Stimulated activated CD8-positive, alpha-beta memory T cell treated with anti-CD3 and anti-CD28 coated beads, Interleukin-4, amount 100 ng/mL, for 1 hour (primary cell): ENCODE measurements at regions not wholly inside any gene's neighbourhood (a gene's known extent, or its start where the extent isn't known, plus 50 kb on each side); places are given as distances from the start of the nearest gene placed in this dataset.
"Not testable (repeated sequence)": the region's sequence is repeated elsewhere in the genome, so short reads cannot be mapped to it uniquely, and the experiment has no call there.

Experiments
- DNase-seq, 2 donors: peaks; one replicate each; pipeline ENCODE4 v3.0.0-alpha.2; 2020; ENCODE audit warnings: low read depth in 2 of 2, low spot score in 1 of 2

DNA sequence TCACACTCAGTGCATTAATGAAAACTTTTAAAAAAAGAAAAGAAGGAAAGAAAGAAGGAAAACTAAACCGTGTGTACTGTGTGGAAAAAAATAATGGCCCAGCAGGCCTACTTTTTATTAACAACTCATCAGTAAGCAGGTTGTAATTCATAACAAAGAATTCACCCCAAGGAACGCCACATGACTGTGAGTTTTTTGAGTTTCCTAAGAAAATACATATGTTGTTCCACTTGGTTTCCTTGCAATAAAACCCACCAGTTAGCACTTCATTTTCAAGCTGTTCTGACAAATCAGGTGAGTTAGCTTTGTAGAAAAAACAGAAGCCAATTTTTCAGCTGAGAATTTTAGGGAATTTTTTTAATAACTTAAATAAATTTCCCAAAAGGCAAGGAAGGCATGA lies 259.3 kb upstream of the TBX18 start:
- no peak for DNase-seq

DNA sequence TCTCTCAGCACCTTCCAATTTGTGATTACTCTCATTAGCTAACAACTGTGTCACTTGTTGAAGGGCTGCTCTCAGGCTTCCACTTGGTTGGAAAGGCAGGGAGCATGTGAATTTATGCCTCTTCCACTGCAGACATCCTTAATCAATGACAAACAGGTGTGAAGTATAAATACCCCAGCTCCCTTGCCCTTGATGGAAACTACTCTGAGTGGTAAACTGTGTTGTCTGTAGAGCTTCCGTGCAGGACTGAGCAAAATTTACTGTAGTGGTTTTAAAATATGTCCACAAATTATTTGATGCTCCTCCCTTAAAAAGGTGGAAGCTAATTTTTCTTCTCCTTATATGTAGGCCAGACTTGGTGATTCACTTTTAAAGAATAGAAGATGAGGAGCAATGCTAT lies 253.0 kb upstream of the TBX18 start:
- DNase-seq = no peak

DNA sequence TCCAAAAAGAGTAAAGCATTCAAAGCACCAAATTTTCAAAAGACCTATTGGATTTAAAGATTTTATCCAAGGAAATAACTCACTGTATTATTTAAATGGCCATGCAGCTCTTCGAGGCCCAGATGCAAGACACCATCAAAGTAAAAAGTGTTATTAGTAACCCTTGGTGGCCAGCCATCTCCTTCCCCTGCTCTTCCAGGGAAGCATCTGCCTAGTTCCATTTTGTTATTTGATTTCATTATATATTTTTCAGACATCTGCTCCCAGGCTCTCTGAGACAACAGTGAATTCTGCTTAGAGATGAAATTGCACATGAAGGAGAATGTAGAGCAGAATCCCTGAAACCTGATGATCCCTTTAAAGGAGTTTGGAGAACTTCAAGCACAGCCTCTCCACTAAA lies 252.3 kb upstream of the TBX18 start:
- DNase-seq = no peak

DNA sequence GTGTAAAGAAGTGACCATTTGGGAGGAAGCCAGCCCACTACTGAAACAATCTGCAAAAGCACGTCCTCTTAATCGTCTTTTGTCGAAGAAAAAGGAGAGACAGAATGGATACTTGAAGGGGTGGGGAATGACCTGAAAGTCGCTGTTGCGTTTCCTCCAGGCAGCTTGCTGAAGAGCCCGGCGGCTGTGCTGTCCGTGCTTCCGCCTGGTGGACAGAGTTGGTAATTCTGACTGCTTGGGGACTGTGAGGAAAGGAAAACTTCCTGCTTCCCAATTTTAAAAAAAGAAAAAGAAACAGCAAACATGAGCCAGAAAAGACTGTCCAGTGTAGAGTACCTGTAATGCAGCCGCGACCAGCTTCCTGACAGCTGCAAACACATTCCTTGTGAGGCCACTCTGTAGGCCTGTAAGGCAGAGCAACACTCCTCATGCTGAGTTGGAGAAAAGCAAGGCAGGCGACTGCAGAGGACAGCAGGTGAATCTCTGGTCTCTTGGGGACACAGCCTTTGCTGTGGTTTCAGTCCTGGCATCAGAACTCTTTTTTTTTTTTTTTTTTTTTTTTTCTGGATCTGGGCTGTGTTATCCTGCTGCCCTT lies 251.1 kb upstream of the TBX18 start:
- DNase-seq = no peak

DNA sequence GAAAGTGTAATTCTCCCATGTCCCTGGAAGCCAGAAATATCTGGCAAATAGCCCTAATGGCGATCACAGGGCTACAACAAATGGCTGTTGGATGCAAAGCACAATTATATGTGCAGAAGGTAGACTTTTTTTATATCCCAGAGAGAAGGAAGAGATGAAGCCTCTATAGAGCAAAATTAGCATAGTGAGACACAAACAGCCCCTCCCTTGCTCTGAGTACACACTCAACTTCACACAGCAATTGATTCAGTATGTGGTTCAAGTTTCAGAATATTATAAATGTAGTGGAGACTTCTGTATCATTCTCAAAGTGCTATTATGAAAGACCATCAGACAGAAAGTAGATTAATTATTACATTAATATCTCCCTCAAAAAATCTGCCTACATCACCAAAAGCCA lies 246.5 kb upstream of the TBX18 start:
- DNase-seq = no peak

DNA sequence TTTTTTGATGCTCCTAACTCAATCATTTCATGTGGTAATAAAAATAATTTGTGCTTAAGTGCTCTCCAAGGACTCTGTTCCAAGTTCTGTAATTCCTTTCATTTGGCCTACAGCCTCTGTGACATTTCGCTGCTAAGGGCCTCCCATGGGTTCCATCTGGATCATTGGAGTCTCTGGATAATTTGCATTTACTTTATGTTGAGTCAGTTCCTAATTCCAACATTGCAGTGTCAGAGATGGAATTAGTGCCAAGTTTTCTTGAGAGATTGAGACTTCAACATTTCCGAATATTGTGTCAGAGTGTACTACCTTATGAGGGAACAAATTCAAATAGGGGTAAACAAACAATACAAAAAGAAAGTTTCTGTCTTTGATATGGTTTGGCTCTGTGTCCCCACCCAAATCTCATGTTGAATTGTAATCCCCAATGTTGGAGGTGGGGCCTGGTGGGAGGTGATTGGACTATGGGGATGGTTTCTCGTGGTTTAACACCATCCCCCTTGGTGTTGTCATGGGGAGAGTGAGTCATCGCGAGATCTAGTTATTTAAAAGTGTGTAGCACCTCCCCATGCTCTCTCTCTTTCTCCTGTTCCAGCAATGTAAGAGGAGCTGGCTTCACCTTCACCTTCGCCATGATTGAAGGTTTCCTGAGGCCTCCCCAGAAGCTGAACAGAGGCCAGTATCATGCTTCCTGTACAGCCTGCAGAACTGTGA lies 244.1 kb upstream of the TBX18 start:
- no peak for DNase-seq

DNA sequence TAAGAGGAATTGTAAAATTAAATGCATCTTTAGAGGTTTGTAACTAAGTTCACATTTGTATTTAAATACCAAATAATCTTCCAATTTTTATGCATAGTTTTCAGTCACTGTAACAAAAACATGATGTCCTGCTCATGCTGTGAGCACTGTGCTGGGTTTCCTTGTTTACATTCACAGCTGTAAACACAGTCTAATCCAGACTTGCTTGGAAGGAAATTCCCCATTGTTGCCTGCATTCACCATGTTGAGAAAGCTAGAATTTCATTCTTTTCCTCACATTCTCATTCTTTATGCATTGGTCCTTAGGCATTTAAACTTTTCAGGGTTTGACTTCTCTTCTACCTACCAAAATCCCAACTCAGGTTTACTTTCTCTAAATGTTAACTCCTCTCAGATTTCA lies 242.0 kb upstream of the TBX18 start:
- no peak for DNase-seq

DNA sequence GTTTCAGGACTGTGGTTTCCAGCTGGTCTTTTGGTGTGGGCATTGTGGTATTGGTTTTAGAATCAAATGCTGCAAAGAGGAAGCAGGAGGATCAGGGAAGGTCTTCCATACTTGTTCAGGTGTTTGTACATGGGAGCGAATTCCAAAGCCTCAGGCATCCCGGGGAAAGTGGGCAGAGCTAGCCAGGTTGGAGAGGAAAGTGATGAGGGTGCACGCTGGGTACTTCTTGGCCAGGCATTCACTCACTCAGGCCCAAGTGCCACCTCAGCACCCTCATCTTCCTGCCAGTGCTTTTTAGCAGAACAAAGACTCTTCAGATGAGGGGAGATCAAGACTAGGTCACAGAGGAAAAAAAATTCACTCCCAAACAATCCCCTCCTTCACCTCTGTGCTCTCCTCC lies 241.1 kb upstream of the TBX18 start:
- DNase-seq = no peak

DNA sequence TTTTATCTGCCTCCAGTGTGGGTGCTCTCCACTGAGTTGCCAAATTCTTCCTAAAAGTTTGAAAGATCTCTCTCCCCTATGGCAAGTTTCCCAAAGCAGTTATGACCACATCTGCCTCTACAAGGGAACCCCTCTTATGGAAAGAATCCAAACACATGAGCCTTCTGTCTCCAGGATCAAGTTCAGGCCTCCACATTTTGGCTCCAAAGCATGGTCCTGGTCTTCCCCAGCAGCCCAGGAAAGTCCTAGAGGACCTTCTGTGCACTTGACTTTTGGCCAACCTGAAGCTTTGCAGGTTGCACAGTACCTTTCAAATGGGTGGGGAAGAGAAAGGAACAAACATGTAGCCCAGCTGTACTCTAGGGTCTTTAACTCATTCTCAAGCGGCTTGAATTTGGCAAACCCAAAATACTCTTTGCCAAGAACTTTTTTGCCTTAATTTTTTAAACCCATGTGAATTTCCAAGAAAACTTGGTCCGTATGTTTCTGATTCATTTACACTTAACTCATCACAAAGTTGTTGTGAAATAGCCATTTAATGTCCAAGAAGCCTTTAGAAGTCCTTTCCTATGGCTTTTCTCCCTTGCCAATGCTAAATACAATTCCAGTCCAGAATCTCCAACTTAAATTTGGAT lies 240.1 kb upstream of the TBX18 start:
- no peak for DNase-seq

DNA sequence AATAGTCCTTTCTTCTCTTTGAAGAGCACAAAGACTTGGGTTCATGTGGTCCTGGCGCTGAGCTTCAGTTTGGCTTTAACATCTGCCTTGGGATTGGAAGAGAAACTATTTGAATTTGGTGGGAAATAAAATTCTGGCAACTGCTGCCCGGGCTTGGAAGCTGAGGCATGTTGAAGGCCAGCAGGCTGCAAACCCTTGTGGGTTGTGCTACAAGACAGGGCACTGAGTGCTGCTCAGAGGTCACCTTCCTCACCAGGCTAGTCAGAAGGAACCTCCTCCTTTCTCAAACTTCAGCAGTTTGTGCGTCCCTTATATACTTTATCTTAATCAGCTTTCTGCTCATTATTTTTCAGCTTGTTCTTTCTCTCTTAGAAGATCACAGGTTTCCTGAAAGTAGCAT lies 238.4 kb upstream of the TBX18 start:
- DNase-seq = no peak

DNA sequence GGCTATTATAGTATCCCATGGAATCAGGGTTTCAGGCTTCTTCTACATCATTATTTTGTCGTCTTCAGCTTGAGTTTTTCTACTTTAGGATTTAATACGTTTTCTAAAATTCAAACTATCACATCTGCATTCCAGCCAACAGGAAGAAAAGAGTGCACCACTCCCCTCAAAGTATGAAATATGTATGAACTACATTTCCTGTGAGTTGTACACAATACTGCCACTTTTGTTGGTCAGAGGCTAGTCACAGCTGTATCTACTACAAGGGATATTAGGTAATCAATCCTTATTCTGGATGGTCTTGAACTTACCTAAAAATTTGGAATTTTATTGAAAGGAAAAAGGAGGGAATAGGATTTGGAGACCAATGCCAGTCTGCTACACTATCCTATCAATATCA lies 235.6 kb upstream of the TBX18 start:
- no peak for DNase-seq

DNA sequence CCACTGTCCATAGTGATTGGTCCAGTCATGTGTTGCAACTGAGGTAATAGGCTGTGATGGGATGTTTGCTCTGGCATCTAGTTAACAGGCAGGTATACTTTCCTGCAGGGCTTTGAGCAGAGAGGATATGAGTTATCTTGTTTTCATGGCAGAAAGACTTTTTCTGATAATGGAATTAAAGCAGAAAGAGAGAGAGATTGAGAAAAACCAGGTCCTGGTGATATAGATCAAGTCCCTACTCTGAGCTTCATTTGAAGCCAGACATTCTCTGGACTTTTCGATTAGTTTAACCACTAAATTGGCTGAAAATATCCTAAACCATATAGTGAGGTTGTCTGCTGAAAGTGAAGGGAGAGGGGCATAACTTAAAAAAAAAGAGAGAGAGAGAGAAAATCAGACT lies 233.8 kb upstream of the TBX18 start:
- no peak for DNase-seq

DNA sequence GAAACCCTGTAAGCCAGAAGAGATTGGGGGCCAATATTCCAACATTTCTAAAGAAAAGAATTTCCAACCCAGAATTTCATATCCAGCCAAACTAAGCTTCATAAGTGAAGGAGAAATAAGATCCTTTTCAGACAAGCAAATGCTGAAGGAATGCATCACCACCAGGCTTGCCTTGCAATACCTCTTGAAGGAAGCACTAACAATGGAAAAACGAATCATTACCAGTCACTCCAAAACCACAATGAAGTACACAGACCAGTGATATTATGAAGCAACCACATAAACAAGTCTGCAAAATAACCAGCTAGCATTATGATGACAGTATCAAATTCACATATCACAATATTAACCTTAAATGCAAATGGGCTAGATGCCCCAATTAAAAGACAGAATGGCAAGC lies 224.4 kb upstream of the TBX18 start:
- DNase-seq = not testable (repeated sequence)

DNA sequence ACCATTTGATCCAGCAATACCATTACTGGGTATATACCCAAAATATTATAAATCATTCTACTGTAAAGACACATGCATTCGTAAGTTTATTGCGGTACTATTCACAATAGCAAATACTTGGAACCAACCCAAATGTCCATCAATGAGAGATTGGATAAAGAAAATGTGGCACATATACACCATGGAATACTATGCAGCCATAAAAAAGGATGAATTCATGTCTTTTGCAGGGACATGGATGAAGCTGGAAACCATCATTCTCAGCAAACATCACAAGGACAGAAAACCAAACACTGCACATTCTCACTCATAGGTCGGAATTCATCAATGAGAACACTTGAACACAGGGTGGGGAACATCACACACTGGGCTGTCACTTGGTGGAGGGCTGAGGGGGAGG lies 221.1 kb upstream of the TBX18 start:
- not testable (repeated sequence) for DNase-seq

DNA sequence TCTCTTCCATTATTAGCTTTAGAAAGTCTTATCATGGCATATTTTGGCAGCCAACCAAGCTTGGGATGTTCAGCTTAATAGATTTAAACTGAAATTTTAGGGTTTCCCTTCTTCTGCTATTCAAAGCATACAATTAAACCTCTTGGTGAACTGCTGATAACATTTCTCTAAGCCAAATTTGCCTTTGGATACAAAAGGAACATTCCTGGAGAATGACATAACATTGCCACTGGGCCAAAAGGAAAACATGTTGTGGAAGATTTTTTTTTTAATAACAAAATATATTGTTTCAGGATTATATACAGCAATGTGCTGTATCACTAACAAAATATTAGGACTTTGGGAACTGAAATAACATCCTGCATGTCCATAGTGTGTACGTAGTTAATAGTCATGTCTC lies 215.1 kb upstream of the TBX18 start:
- no peak for DNase-seq

DNA sequence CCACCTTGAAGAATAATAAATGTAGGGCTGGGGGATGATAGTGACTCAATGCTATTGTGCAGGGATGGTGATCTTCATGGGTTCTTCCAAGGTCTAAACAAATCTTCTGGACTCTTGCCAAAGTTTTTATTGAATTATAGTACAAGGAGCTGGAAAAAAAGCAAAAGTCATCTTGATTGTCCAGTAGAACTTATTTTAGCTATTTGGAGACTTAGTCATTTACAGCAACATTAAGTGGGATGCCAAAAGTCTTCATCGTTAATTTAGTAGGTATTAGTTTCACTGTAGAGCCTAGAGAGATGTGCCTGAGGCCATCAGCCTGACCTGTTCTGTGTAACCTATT lies 212.9 kb upstream of the TBX18 start:
- no peak for DNase-seq

DNA sequence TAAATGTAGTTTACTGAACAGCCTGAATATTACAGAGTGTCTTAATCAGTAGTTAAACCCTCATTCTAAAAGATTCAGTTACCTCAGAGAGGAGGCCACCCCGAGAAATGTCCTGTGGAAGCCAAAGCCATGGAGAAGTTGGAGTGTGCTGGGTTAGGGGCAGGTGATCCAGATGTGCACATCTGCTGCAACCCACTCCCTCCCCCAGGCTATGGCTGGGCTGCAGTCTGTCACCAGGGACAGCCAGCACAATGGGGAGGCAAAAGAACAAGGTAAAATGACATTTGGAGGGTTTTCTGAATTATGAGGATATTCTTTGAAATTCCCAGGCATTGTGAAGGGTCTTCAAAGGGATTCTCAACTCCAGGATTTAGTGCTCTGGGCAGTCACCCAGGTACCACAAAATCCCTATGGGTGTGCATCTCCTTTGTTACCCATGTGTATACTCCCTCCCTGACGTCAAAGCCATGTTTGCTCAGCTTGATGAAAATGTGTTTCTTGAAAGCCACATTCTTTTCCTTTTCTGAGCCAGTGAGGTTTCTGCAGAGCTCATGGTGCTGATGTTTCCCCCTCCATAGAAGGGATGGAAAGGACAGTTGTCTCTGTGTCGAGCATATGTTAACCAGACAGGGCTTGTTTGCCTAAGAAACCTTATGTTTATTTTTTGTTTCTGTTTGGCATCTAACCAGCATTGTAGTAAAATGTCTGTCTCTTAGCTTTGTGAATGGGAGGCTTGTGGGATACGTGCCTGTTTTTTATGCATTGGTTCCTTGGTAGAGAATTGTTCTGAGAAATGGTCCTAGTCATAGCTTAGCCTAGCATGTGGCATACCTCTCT lies 212.3 kb upstream of the TBX18 start:
- no peak for DNase-seq

DNA sequence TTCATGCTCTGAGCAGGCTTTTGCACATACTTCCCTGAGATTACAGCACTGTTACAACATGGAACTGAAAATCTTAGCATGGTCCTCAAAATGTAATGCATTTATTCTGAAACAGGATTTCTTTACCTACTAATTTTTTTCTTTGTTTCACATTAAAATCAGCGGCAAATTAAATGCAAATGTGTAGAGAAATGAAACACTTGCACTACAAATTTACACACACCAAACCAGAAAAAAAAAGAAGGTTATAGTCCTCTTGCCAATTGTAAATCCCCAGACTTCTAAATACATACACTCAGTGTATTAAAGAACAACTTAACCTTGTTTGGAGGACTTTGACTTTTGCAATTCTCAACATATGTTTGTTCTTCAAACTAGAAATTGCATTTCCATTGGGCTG lies 210.9 kb upstream of the TBX18 start:
- no peak for DNase-seq

DNA sequence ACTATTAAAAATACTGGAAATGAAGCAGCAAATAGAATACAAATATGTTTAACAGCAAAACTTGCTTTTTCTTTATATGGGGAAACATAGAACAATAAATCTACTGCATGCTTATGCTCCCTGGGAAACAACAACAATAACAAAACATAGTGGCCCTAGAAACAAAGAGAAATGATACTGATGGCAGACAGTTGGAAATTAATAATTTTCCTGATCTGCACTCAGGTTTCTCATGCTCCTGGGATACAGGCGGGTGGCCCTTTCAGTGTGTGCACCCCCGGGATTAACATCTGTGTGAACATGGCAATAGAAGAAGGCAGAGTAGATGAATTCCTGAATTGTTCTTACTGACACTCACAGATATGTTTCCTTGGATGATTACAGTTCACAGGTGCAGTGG lies 209.2 kb upstream of the TBX18 start:
- DNase-seq = no peak

DNA sequence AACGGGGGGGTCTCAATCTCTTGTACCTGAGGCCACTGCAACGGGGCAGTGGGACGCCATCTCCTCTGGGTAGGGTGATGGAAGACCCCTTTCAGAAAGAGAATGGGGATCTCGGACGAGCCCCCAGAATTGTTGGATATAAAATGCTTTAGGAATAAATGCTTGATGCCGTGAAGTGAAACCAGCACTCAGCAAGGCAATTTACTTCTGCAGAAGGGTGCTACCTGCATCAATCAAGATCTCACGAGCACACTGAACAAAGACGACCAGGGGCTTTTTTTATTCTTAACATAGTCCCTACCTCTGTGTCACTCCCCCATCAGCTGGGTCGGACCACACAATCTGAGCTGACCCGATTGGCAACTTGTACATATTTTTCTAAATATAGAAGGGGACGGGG lies 203.6 kb upstream of the TBX18 start:
- DNase-seq = no peak

DNA sequence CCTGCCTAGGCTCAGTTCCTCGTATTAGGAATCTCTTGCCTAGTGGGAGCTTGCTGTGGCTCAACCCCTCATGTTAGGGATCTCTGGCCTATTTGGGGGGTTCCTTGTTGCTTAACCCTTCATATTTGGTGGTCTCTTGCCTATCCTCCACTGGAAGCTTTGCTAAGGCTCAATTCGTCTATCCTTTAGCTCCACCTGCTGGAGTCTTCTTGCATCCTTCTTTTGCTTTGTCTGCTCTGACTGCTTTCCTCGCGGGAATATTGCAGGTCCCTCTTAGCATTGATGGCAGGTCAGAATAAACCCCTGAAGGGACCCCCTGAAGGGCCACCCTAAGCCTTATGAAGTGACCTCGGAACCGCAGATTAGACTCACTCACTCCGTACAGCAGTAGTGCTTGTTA lies 203.0 kb upstream of the TBX18 start:
- no peak for DNase-seq

DNA sequence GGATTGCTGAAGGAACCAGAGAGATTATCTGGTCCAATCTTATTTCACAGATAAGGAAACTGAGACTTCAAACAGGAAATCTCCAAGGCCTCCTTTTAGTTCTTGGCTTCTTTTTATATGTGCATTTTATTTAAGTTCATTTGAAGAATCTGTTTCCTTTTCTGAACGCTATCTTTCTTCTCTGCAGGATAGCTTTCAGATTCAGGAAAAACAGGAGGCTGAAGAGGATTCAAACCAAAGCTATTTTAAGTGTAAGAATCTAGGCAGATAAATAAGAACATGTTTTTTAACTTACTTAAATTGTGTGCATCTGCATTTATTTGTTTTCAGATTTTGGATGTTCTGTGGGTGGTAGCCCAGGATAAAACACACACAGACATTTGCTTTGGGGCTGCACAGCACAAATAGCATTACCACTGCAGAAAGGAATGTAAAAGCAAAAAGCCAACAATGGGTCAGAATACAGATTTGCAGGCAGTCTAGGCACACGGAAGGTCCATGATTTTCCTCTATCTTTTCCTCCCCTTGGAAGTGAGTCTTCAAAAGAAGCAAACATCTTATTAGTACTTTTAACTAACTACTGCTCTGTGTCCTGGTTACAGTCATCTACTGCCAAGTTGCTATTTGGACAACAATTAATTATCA lies 188.8 kb upstream of the TBX18 start:
- DNase-seq = no peak
